Tibial nerve (tissue), 4 donors: ENCODE measurements at regions not wholly inside any gene's neighbourhood (a gene's known extent, or its start where the extent isn't known, plus 50 kb on each side); places are given as distances from the start of the nearest gene placed in this dataset.

Source experiments
- EP300 ChIP-seq, 2 donors: sonication (generic); formaldehyde crosslinking; IDR thresholded peaks; one replicate each; pipeline ENCODE4 v1.6.1; 2017; ENCODE audit warnings: antibody characterized with exemption in 2 of 2, mild to moderate bottlenecking in 1 of 2
- POLR2A ChIP-seq, 2 donors: fragments of 450-650 bp; IDR thresholded peaks; one replicate each; pipeline ENCODE4 v1.6.1; 2017; ENCODE audit warnings: antibody characterized with exemption in 2 of 2, mild to moderate bottlenecking in 2 of 2, moderate library complexity in 2 of 2
- TF ChIP-seq, protein P1 (sequence below), 5 experiments: fragments of 200-600 bp in 3 of 5; fragments of 450-650 bp in 2 of 5; sonication (generic) in 3 of 5; IDR thresholded peaks; one replicate each; pipeline ENCODE4 v1.5.1; 2016 to 2019; ENCODE audit warnings: antibody characterized with exemption in 5 of 5, mild to moderate bottlenecking in 3 of 5, moderate library complexity in 2 of 5

DNA sequence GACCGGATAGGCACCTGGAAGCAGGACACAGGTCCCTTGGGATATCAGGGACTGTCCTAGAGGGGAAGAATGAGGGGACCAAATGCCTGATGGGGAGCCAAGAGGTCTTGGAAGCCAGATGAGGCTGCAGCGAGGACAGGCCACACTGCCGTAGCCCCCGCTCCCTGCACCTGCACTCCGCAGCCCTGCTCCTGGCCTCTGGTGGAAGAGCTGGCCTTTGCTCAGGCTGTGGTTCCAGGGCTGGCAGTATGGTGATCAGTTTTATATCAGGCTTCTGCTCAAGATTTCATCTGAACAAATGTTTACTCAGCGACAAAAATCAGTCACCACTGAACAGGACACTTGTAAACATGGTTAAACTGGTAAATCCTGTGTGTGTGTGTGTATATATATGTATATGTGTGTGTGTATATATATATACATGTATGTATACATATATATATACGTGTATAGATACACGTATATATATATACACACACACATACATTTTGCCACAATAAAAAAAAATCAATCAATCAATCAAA lies 52.5 kb upstream of the TAF1B start:
- TF ChIP-seq, protein P1, sequence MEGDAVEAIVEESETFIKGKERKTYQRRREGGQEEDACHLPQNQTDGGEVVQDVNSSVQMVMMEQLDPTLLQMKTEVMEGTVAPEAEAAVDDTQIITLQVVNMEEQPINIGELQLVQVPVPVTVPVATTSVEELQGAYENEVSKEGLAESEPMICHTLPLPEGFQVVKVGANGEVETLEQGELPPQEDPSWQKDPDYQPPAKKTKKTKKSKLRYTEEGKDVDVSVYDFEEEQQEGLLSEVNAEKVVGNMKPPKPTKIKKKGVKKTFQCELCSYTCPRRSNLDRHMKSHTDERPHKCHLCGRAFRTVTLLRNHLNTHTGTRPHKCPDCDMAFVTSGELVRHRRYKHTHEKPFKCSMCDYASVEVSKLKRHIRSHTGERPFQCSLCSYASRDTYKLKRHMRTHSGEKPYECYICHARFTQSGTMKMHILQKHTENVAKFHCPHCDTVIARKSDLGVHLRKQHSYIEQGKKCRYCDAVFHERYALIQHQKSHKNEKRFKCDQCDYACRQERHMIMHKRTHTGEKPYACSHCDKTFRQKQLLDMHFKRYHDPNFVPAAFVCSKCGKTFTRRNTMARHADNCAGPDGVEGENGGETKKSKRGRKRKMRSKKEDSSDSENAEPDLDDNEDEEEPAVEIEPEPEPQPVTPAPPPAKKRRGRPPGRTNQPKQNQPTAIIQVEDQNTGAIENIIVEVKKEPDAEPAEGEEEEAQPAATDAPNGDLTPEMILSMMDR (IDR thresholded peaks at IDR 0.05): no peak
- TF ChIP-seq POLR2A (IDR thresholded peaks at IDR 0.05): no peak
- no peak for TF ChIP-seq EP300 (IDR thresholded peaks at IDR 0.05)
